DMS53 (cell line): ENCODE measurements at regions not wholly inside any gene's neighbourhood (a gene's known extent, or its start where the extent isn't known, plus 50 kb on each side); places are given as distances from the start of the nearest gene placed in this dataset.
"Not testable (repeated sequence)": the region's sequence is repeated elsewhere in the genome, so short reads cannot be mapped to it uniquely, and the experiment has no call there.

Experiments used
- DNase-seq: peaks from one replicate; lab custom pipeline; 2025; lab: John Stamatoyannopoulos, UW

DNA sequence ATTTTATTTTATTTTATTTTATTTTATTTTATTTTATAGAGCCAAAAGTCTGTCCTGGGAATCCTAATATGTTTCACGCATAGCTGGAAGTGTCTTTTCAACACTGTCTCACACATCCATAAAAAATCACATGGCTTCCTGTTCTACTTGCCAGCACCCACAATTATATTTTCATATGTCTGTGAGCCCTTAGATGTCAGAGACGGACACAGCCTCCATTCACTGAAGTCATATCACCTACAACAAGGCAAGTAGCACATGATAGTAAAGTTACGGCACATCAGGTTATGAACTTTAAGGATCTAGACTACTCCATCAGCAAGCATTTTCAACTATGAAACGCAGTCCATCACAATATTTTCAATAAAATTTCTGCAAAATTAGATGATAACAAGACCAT is 168.4 kb downstream of the ZIC4 start:
- no peak for DNase-seq

DNA sequence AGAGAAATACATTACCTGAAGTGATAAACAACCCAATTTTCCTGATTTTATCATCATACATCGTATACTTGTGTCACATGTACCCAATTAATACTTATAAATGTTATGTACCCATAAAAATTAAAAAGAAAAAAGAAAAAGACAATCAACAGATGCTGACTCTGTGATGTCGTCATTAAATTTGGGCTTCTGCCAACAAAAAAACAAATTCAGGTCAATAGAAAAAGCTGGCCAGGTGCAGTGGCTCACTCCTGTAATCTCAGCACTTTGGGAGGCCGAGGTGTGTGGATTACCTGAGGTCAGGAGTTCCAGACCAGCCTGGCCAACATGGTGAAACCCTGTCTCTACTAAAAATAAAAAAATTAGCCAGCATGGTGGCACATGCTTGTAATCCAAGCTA is 174.4 kb downstream of the ZIC4 start:
- DNase-seq = not testable (repeated sequence)

- no peak for DNase-seq
Measured at GRCh38 chr3:147231111-147231510, 175.2 kb downstream of the ZIC4 start.

GRCh38 chr3:147222291-147222690 is 184.1 kb downstream of the ZIC4 start:
- no peak for DNase-seq

GRCh38 chr3:147218965-147219364 is 187.4 kb downstream of the ZIC4 start:
- DNase-seq = no peak

- no peak for DNase-seq
Measured at GRCh38 chr3:147216143-147216673, 190.1 kb downstream of the ZIC4 start.

DNA sequence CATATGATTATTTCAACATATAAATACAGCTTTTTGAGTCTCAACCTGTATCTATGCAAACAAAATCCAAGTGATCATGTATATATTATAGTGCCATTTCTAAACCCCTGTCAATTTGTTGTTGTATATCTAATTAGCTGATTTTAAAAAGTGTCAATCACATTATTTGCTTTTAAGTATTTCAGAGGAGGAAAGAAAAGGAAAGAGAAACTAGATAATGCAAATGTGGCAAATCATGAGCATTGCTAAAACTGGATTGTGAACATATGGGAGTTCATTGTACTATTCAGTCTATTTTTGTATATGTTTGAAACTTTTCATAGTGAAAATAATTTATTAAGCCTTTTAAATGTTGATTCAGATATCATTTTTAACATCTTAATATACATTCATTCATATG is 190.7 kb downstream of the ZIC4 start:
- no peak for DNase-seq

- DNase-seq = no peak
Measured at GRCh38 chr3:147213633-147214032, 192.7 kb downstream of the ZIC4 start.

DNA sequence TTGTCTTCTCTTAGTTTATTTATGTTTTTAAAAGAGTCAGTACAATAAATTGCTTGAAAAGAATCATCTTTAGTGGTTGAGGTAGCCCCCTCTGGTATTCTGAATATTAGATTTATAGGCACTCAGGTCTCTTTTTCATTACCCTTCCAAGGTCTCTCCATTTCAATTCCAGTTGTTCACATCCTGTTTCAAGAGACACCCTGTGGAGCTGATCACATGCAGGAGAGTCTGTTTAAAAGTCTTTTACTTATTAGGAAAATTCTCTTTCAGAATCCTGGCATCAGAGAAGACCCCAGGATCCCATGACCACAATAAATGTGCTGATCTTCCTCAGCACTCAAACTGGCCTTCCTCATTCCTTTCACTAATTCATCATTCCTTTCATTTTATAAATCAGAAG is 195.7 kb downstream of the ZIC4 start:
- DNase-seq = no peak

- no peak for DNase-seq
Measured at GRCh38 chr3:147201086-147201485, 205.3 kb downstream of the ZIC4 start.

DNA sequence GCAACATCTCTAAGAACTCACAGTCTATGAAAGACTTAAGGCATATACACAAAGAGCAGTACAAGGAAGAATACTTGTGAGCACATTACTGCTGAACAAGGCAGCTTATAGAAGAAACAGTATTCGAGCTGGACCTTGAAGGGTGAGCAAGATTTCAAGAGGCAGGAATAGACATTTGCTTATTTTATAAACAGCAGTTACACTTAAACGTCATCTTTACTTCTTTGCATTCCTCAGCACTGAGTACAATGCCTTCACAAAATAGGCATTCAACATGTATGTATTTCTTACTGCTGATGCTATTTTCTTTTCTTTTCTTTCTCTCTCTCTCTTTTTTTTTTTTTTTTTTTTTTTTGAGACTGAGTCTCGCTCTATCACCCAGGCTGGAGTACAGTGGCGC is 205.8 kb downstream of the ZIC4 start:
- no peak for DNase-seq

- no peak for DNase-seq
Measured at GRCh38 chr3:147197739-147198138, 208.6 kb downstream of the ZIC4 start.

- DNase-seq = no peak
Measured at GRCh38 chr3:147195887-147196286, 210.5 kb downstream of the ZIC4 start.

DNA sequence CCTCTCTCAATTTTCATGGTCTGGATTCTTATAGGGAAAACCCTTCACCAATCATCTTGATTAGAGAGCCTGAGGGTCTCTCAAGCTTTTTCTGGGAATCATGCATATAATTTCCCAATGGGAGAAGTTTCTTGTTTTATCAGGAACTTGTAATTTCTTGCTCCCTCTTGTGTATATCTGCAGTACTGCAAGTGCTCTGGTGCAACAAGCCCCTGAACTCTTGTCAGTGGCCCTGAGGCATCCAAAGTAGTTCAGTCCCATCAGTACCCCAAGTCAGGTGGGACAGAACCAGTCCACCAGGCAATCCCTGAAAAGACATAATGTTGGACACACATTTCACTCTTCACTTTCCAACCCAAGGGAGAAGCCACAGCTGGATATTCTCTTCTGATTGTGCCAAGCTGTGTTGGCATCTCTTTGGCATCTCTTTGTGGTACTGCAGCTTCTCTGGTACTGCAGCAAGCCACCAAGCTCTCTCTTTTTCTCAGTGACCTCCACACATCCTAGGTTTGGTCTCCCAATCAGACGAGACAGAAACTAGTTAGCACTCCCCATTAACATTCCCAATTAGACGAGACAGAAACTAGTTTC is 214.5 kb downstream of the ZIC4 start:
- peak; percentile 69 for DNase-seq

DNA sequence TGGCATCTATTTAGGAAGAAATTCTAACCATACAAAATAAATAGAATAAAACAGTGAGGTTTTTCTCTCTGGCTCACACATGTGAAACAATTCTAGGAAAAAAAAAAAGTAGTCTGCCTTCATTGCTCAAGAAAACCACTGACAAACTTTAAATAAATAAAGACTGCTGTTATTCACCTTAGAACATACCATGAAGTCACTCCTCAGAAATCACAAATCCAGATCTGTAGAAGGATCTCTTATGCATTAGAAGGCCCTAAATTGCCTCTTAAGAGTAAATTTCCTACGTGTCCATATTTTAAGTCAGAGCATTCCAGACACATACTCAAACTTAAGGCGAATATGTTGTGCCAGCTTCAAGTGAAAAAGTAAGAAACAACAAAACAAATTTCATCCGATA is 217.3 kb downstream of the ZIC4 start:
- DNase-seq = no peak

DNA sequence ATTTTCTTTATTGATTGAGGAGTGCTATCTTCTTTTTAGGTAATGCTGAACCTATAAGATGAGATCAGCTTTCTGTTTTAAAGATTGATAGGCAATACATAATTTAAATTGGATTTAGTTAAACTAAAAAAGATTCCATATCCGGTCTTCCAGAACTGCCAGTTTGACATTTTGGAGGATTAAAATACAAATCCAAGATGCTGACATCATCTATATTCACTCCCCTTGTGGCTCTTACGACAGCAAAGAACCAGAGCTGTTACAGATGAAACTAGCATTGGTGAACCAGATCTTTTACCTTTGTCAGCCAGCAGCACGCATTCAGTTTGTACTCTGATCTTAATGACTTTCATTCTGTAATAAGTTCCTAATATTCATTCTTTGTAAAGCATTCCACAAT is 218.7 kb downstream of the ZIC4 start:
- no peak for DNase-seq

GRCh38 chr3:147185781-147186180 is 220.6 kb downstream of the ZIC4 start:
- no peak for DNase-seq

- DNase-seq = no peak
Measured at GRCh38 chr3:147184794-147185193, 221.5 kb downstream of the ZIC4 start.

GRCh38 chr3:147173257-147173656 is 233.1 kb downstream of the ZIC4 start:
- DNase-seq = no peak

GRCh38 chr3:147162743-147163142 is 243.6 kb downstream of the ZIC4 start:
- no peak for DNase-seq

GRCh38 chr3:147161833-147162232 is 244.5 kb downstream of the ZIC4 start:
- no peak for DNase-seq

DNA sequence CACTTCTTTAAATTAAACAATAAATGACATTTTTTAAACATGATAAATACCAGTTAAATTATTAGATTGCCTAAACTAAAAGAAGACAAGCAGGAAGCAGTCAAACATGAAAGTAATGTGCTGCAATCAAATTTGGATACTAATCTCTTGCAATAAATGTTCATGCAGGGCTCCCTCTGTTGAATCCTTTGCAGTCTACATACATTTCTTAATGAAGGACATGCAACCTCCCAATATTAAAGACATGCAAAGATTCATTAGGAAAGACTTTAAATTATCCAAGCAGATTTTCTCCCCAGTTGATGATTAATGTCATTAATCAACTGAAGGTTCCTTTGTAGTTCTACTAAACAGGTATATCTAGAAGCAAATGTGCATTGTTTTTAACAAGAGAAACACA is 245.4 kb downstream of the ZIC4 start:
- DNase-seq = no peak

DNA sequence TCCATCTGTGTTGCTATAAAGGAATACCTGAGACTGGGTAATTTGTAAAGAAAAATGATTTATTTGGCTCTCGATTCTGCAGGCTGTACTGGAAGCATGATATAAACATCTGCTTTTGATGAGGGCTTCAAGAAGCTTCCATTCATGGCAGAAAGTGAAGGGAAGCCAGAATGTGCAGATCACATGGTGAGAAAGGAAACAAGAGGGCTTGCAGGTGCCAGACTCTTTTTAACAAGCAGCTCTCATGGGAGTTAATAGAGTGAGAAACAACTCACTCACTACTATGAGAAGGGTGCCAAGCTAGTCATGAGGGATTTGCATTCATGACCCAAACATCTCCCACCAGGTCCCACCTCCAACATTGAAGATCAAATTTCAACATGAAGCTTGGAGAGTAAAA is 247.2 kb downstream of the ZIC4 start:
- DNase-seq = no peak

DNA sequence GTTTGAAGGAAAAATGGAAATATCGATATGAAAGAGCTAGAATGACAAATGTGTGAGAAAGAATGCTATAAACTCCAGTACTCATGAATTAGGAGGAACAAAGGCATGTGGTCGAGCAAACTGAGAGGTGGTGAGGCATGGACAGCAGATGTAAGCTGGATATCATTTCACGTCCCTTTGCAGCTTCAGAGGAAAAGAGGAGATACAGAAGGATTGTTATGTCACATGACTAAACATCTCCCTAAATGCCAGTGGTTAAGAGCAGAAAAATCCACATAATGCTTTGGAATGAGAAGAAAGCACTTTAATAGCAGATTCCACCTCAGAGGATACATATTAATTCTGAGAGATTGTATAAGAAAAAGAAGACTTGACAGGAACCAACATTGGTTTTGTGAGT is 248.7 kb downstream of the ZIC4 start:
- DNase-seq = no peak

DNA sequence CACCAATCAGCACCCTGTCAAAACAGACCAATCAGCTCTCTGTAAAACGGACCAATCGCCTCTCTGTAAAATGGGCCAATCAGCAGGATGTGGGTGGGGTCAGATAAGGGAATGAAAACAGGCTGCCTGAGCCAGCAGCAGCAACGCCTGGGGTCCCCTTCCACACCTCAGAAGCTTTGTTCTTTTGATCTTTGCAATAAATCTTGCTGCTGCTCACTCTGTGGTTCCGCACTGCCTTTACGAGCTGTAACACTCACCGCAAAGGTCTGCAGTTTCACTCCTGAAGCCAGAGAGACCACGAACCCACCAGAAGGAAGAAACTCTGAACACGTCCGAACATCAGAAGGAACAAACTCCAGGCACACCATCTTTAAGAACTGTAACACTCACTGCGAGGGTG is 251.4 kb downstream of the ZIC4 start:
- not testable (repeated sequence) for DNase-seq
